Ishikawa (cell line): ENCODE measurements at regions not wholly inside any gene's neighbourhood (a gene's known extent, or its start where the extent isn't known, plus 50 kb on each side); places are given as distances from the start of the nearest gene placed in this dataset.

ENCODE experiments used
- CEBPB ChIP-seq: IDR thresholded peaks from 2 replicates; pipeline ENCODE4 v1.6.1; 2012
- CREB1 ChIP-seq: IDR thresholded peaks from 2 replicates; pipeline ENCODE4 v1.6.1; 2012; ENCODE audit warnings: low read depth
- EP300 ChIP-seq: IDR thresholded peaks from 2 replicates; pipeline ENCODE4 v1.6.1; 2012; ENCODE audit warnings: borderline replicate concordance
- FOXM1 ChIP-seq: IDR thresholded peaks from 2 replicates; pipeline ENCODE4 v1.6.1; 2012; ENCODE audit warnings: low read depth, borderline replicate concordance
- NFIC ChIP-seq: IDR thresholded peaks from 2 replicates; pipeline ENCODE4 v1.6.1; 2012
- RAD21 ChIP-seq: IDR thresholded peaks from 2 replicates; pipeline ENCODE4 v1.6.1; 2012; ENCODE audit warnings: low read depth
- TAF1 ChIP-seq: IDR thresholded peaks from 2 replicates; pipeline ENCODE4 v1.6.1; 2012; ENCODE audit warnings: low read depth, mild to moderate bottlenecking
- TCF12 ChIP-seq: IDR thresholded peaks from 2 replicates; pipeline ENCODE4 v1.6.1; 2012; ENCODE audit warnings: low read depth
- TEAD4 ChIP-seq: IDR thresholded peaks from 2 replicates; pipeline ENCODE4 v1.6.1; 2012
- YY1 ChIP-seq: IDR thresholded peaks from 2 replicates; pipeline ENCODE4 v1.6.1; 2012; ENCODE audit warnings: low read depth
- TF ChIP-seq, protein P1 (sequence below): IDR thresholded peaks from 2 replicates; pipeline ENCODE4 v1.6.1; 2012
- TF ChIP-seq, protein P2 (sequence below): IDR thresholded peaks from 2 replicates; pipeline ENCODE4 v1.6.1; 2012; ENCODE audit warnings: low read depth, mild to moderate bottlenecking
- TF ChIP-seq, protein P3 (sequence below): IDR thresholded peaks from 2 replicates; pipeline ENCODE4 v1.6.1; 2012

DNA sequence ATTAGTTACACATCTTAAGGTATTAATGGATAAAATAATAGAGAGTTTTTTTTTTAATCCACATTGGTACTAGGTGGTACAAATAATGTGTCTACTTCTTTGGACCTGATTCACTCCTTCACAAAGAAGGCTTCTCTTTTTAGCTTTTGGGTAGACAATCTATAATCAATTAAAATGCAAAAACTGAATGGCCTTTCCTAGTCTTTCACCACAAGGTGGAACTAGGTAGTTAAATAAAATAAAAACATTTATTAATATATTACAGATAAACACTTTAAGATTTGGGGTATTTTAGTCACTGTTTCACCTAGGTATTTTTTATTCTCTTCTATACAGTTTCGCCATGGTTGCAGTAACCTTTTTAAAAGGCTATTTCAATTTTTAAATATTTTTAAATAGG is 68.3 kb upstream of the DST start:
- TF ChIP-seq, protein P1, sequence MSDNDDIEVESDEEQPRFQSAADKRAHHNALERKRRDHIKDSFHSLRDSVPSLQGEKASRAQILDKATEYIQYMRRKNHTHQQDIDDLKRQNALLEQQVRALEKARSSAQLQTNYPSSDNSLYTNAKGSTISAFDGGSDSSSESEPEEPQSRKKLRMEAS: no peak
- TF ChIP-seq, protein P2, sequence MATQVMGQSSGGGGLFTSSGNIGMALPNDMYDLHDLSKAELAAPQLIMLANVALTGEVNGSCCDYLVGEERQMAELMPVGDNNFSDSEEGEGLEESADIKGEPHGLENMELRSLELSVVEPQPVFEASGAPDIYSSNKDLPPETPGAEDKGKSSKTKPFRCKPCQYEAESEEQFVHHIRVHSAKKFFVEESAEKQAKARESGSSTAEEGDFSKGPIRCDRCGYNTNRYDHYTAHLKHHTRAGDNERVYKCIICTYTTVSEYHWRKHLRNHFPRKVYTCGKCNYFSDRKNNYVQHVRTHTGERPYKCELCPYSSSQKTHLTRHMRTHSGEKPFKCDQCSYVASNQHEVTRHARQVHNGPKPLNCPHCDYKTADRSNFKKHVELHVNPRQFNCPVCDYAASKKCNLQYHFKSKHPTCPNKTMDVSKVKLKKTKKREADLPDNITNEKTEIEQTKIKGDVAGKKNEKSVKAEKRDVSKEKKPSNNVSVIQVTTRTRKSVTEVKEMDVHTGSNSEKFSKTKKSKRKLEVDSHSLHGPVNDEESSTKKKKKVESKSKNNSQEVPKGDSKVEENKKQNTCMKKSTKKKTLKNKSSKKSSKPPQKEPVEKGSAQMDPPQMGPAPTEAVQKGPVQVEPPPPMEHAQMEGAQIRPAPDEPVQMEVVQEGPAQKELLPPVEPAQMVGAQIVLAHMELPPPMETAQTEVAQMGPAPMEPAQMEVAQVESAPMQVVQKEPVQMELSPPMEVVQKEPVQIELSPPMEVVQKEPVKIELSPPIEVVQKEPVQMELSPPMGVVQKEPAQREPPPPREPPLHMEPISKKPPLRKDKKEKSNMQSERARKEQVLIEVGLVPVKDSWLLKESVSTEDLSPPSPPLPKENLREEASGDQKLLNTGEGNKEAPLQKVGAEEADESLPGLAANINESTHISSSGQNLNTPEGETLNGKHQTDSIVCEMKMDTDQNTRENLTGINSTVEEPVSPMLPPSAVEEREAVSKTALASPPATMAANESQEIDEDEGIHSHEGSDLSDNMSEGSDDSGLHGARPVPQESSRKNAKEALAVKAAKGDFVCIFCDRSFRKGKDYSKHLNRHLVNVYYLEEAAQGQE: no peak
- TF ChIP-seq CREB1: no peak
- no peak for TF ChIP-seq NFIC
- no peak for TF ChIP-seq TEAD4
- TF ChIP-seq RAD21: no peak
- no peak for TF ChIP-seq YY1
- TF ChIP-seq EP300: no peak
- no peak for TF ChIP-seq CEBPB
- TF ChIP-seq TAF1: no peak
- no peak for TF ChIP-seq TCF12
- no peak for TF ChIP-seq FOXM1
- TF ChIP-seq, protein P3, sequence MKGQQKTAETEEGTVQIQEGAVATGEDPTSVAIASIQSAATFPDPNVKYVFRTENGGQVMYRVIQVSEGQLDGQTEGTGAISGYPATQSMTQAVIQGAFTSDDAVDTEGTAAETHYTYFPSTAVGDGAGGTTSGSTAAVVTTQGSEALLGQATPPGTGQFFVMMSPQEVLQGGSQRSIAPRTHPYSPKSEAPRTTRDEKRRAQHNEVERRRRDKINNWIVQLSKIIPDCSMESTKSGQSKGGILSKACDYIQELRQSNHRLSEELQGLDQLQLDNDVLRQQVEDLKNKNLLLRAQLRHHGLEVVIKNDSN: no peak
